Caki2 (cell line): ENCODE measurements at regions not wholly inside any gene's neighbourhood (a gene's known extent, or its start where the extent isn't known, plus 50 kb on each side); places are given as distances from the start of the nearest gene placed in this dataset.
"Not testable (repeated sequence)": the region's sequence is repeated elsewhere in the genome, so short reads cannot be mapped to it uniquely, and the experiment has no call there.

ENCODE experiments used
- DNase-seq: peaks from one replicate; pipeline ENCODE4 v3.0.0-alpha.2; 2015; ENCODE audit warnings: low read depth
- in situ Hi-C: cut with HindIII; loops from 2 replicates; pipeline ENCODE4 v1.10.0; 2016; ENCODE audit warnings: low sequenced_read_pairs, low pct_unique_long_range_greater_than_20kb, mixed read lengths

DNA sequence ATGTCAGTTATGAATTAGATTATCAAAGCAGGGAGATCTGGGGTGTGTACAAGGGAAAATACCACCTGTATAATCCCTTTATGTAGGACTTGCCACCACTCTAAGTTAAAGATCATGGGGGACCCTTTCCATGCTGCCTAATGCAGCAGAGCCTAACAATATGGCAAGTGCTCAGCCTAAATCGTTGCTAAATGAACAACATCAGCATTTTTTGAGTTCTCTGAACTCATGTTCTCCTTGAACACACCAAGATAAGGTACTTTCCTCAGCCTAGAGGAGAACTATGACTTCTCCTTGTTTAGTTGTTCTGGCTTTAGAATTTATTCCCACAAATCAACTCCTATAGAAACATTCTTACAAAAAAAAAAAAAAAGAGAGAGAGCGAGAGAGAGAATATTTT lies 177.0 kb downstream of the DUSP10 start:
- no peak for DNase-seq
- in situ Hi-C loops, result no loop called here

DNA sequence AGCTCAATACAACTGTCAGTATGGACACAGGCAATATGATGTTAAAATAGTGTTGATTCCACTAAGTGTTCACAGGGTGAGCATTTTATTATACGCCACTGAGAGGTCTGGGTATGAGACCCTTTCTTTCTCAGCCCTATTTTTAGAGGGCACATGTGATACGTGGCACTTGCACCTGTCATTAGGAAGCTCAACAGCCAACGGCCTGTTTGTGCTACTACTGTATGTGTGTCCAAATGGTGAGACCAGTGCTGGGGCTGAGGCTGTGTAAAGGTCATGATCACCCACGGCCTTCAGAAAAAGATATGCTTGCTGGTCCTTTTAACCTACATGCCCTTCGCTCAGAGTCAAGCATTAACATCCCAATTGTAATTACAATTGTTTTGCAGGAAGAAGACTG lies 176.2 kb downstream of the DUSP10 start:
- no peak for DNase-seq
- in situ Hi-C loops, result no loop called here

GRCh38 chr1:221567859-221568507 lies 173.9 kb downstream of the DUSP10 start:
- in situ Hi-C loops, result no loop called here
- DNase-seq, result no peak

DNA sequence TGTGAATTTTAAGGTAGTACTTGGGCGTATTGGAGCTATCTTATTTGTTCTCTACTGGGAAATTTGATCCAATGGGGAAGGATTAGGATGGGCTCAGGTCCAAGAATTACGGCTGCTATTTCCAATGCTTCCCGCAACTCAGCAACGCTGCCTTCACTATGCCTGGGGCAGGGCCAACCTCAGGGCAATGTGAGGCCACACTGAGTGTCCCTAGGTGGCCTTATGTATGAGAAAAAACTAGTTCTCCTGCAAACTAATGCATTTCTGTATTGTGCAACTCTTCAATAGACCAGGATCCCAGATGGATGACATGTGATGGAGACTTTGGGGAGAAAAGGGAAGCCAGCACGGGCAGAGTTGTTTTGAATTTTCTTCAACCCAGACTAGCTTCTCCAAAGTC lies 168.1 kb downstream of the DUSP10 start:
- DNase-seq, result no peak
- in situ Hi-C loops, result no loop called here

- no peak for DNase-seq
- in situ Hi-C loops, result no loop called here
These were observed 167.4 kb downstream of the DUSP10 start for GRCh38 chr1:221574529-221574928.

- in situ Hi-C loops, result no loop called here
- no peak for DNase-seq
These were observed 166.3 kb downstream of the DUSP10 start for GRCh38 chr1:221575605-221576004.

- in situ Hi-C loops, result no loop called here
- peak; percentile 19 for DNase-seq
These were observed 165.6 kb downstream of the DUSP10 start for GRCh38 chr1:221576268-221576667.

DNA sequence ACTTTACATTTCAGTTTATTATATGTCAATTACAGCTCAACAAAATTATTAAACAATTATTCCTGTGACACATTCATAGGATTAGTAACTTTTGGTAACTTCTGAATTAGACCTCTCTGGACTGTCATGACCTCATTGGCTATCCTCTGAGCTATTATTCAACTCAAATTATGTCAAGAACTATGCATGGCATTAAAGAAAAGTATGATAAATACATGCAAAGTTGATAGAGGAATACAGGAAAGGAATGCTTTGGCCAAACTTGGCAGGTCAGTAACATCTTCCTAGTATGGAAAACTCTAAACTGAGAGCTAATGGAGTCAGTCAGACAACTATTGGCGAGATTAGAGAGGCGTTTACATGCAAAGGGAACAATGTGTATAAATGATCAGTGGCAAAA lies 158.4 kb downstream of the DUSP10 start:
- in situ Hi-C loops, result no loop called here
- DNase-seq, result no peak

DNA sequence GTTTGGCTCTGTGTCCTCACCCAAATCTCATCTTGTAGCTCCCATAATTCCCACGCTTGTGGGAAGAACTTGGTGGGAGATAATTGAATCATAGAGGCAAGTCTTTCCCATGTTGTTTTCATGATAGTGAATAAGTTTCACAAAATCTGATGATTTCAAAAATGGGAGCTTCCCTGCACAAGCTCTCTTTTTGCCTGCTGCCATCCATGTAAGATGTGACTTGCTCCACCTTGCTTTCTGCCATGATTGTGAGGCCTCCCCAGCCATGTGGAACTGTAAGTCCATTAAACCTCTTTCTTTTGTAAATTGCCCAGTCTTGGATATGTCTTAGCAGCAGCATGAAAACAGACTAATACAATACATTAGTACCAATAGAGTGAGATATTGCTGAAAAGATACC lies 154.9 kb downstream of the DUSP10 start:
- in situ Hi-C loops, result not testable (repeated sequence)

GRCh38 chr1:221591250-221591649 lies 150.6 kb downstream of the DUSP10 start:
- in situ Hi-C loops, DNase-seq: not testable (repeated sequence)

More for the DNA sequence above, 154.9 kb downstream of the DUSP10 start:
- DNase-seq, result not testable (repeated sequence)

- in situ Hi-C loops, result no loop called here
- DNase-seq, result no peak
These were observed 147.3 kb downstream of the DUSP10 start for GRCh38 chr1:221594576-221594975.

DNA sequence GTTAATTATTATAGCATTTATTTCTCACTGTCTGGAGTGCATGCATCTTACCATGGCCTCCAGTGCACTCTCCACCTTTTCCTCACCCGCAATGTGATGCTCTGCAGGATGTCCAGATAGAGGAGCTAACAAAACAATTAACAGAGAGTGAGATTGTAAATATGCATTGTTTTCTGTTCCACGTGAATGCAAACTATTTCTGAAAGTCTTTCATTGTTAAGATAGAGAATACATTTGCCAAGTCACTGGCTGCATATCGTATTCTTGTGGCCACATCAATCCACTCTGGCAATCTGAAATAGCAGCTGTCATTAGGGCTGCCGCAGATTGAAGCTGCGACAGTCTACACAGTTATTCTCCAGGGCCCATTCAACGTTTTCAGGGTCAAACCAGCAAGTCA lies 143.8 kb downstream of the DUSP10 start:
- DNase-seq, result no peak
- in situ Hi-C loops, result no loop called here

DNA sequence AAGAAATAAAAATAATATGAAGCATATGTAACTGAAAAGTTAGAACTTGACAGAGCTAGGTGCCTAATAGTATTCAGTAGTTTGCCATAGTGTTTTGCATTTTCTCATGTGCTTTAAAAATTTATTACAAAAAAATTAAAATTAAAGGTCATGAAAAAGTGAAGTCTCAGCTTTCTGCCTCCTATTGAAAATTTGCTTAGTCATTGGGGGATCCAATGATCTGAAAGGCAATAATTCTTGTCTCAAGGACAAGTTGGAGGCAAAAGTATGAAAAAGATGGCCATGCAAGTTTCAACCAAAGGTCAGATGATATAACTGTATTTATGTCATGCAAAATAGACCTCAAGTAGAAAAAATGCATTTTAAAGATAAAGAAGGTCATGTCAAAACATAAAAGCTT lies 140.7 kb downstream of the DUSP10 start:
- in situ Hi-C loops, result no loop called here
- no peak for DNase-seq

DNA sequence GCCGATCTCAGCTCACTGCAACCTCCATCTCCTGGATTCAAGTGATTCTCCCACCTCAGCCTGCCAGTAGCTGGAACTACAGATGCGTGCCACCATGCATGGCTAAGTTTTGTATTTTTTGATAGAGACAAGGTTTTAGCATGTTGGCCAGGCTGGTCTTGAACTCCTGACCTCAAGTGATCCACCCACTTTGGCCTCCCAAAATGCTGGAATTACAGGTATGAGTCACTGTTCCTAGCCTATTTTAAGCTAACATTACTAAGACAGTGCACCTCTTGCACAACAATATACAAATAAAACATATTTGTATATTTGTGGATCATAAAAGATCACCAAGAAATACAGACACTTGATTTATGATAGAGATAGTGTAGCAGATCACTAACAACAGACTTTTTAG lies 139.1 kb downstream of the DUSP10 start:
- DNase-seq, result no peak
- in situ Hi-C loops, result no loop called here

- in situ Hi-C loops, DNase-seq: not testable (repeated sequence)
These were observed 137.5 kb downstream of the DUSP10 start for GRCh38 chr1:221604390-221604789.

GRCh38 chr1:221604948-221605347 lies 136.9 kb downstream of the DUSP10 start:
- no peak for DNase-seq
- in situ Hi-C loops, result no loop called here

GRCh38 chr1:221605569-221605968 lies 136.3 kb downstream of the DUSP10 start:
- no peak for DNase-seq
- in situ Hi-C loops, result no loop called here

GRCh38 chr1:221606256-221606655 lies 135.6 kb downstream of the DUSP10 start:
- in situ Hi-C loops, result no loop called here
- no peak for DNase-seq

- DNase-seq, result no peak
- in situ Hi-C loops, result no loop called here
These were observed 133.0 kb downstream of the DUSP10 start for GRCh38 chr1:221608835-221609320.

DNA sequence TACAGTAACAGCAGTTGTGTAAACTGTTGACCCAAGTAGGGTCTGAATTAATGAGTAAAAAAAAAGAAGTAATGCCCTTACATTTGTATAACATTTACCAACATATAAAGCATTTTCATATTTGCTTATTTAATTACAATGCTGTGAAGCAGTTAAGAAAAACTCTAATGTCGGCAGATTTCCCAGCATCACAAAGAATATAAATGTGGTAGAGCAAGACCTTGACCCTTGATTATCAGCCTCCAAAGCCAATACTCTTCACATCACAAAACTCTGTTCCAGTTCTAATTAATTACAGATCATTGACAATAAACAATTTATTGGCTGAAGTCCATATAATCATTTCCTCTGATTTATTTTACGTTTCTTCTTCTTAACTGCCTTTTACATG lies 130.2 kb downstream of the DUSP10 start:
- in situ Hi-C loops, result no loop called here
- no peak for DNase-seq
